ENCODE measurements at regions not wholly inside any gene's neighbourhood (a gene's known extent, or its start where the extent isn't known, plus 50 kb on each side); places are given as distances from the start of the nearest gene placed in this dataset.
"Not testable (repeated sequence)": the region's sequence is repeated elsewhere in the genome, so short reads cannot be mapped to it uniquely, and the experiment has no call there.

GRCh38 chr7:115350764-115351163 lies 428.9 kb downstream of the MDFIC start:
- DNase-seq (ENCODE audit: low spot score) = no peak

DNA sequence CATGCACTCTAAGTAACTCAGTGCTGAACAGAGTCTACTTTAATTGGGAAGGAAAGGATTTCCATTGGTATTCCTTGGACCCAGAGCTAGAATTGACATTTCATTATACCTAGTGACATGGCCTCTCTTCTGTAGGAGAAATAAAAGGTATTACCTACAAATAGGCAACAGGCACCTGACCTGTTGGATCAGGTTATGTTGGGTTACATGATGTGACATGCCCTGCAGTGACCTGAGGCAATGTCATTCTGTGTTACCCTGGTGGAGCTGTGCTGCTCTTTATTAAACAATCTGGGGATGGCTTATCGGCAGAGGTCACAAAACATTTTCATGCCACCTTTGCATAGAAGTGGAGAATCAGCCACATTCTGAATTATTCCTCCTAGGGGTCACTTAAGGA lies 427.7 kb downstream of the MDFIC start:
- DNase-seq (ENCODE audit: low spot score) = no peak

DNA sequence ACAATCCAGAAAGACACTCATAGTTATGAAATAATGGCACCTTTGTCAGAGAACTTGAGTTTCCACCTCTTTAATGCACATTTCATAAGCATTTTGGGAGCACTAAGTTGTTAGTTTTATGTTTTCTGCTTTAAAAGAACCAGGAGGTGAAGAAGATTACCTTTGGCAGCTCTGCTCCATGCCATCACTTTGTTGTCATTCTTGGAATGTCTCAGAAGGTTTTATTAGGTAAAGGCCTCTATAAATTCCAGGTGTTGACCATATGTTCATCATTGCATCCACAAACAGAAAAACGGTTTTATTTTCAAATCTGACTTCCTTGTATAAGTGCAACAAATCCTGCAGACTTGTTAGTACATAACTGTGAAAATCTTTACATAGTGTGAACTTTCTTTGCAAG lies 424.8 kb downstream of the MDFIC start:
- DNase-seq (ENCODE audit: low spot score) = no peak

- DNase-seq (ENCODE audit: low spot score) = no peak
Measured at GRCh38 chr7:115340828-115341227, 418.9 kb downstream of the MDFIC start.

DNA sequence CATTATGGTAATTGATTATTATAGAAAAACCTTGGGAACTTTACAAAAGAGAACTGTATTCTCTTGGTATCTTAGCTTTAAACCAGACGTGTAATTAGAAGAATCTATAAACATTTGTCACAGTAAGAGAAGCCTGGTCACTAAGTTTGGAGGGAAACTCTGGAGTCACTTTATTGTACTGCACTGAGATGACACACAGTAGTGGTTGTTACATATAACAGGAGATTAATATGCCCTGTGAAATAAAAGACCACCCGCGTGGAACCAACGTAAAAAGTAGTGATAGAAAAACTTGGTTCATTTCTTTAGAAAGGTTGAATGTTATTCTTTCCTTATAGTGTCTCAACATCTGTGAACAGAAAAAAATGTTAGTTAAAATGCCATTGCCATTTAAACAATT lies 416.1 kb downstream of the MDFIC start:
- no peak for DNase-seq (ENCODE audit: low spot score)

- no peak for DNase-seq (ENCODE audit: low spot score)
Measured at GRCh38 chr7:115332691-115333090, 410.8 kb downstream of the MDFIC start.

- DNase-seq (ENCODE audit: low spot score) = no peak
Measured at GRCh38 chr7:115329006-115329405, 407.1 kb downstream of the MDFIC start.

DNA sequence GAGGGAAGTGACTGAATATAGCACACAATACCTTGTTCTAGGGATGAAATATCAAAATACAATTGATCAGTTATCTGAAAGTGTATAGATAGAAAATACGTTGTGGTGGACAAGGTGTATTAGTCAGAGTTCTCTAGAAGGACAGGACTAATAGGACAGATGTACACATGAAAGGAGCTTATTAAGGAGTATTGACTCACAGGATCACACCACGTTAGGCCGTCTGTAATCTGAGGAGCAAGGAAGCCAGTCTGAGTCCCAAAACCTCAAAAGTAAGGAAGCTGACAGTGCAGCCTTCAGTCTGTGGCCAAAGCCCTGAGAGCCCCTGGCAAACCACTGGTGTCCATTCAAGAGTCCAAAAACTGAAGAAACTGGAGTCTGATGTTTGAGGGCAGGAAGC lies 406.1 kb downstream of the MDFIC start:
- no peak for DNase-seq (ENCODE audit: low spot score)

DNA sequence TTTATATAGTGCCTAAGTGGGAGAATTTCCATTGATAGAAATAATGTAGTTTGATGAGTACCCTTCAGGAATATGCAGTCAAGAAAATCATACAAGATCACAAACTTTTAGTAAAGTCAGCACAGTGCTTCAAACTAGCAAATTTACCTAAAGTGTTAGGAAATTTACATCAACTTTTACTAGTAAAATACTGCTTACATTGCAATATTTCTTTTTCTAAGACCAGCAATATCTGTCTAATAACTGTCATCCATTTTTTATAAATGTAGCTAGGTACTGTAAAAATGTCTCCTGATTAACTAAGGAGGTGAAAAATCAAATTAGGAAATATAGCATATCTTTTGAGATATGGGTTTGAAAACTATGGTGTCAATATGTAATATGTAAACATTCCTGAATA lies 405.4 kb downstream of the MDFIC start:
- DNase-seq (ENCODE audit: low spot score) = no peak

GRCh38 chr7:115319541-115319940 lies 397.6 kb downstream of the MDFIC start:
- DNase-seq (ENCODE audit: low spot score) = no peak

- DNase-seq (ENCODE audit: low spot score) = not testable (repeated sequence)
Measured at GRCh38 chr7:115310316-115310715, 388.4 kb downstream of the MDFIC start.

DNA sequence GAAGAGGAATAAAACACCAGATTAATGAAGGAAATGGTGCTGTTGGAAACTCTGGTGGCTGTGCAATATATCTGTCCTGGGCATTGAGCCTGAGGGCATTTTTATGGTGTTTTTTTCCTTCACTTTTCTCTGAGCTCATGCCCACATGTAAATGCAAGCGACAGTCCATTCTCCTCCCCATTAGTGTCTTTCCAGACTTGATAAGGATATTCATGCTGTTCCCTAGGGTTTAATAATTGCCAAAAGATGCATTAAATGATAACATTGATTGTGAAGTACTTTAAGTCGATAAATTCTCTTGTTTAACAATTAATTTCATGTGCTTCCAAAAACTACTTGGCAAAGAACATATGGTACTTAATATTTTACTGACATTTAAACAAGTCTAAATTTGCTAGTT lies 384.7 kb downstream of the MDFIC start:
- DNase-seq (ENCODE audit: low spot score) = no peak

DNA sequence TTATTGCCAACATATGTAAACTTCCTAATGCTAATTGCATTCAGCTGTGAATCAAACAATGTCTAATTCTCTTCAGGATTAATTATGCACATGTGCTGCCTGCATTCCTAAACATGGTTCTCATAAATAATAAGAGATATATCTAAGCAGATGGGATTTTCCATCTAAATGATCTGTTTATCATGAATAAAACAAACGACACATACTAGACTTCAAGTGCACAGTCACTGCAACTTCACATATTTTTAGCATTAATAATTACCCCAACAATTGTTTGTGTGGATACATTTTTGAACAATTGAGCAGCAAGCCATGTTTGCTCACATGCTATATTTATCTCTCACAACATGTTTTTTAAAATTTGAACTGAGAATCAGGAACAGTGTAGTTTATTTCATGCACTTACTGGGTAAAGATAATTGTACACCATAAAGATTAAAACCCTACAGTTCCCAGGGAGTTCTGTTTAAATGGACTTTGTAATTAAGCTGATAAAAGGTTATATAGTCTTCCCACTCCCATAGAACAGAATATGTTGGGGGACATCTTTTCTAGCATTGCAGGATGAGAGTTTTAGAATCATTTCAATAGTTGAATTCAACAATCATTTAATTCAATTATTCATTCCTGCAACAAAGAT lies 378.5 kb downstream of the MDFIC start:
- DNase-seq (ENCODE audit: low spot score) = no peak

DNA sequence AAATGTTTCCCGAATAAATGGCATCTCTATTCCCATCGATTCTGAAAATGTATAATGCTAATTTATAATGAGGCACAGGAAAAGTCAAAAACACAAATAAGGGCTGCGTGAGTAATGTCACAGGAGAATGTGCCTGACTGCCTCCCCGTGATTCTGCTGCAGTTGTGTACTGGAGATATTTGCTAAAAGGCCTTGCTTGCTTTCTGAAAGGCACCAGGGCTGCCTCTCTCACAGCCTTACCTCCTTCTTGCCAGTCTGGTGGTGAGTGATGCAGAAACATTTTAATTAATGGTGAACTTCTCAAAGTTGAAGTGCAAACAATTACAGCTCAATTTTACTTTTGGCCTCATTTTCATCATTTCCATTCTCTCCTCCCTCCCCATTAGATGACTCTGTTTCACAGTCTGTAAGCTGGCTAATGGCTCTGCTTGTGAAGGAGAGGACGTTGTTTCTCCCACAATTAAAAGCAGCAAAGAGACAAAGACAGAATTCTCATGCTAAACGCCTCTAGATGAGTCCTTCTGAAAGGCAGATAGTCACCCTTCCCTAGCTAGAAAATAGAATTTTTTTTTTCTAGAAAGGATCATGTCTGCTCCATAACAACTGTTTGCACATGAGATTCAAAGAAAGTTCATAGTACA lies 377.6 kb downstream of the MDFIC start:
- no peak for DNase-seq (ENCODE audit: low spot score)

- no peak for DNase-seq (ENCODE audit: low spot score)
Measured at GRCh38 chr7:115297656-115298055, 375.8 kb downstream of the MDFIC start.

DNA sequence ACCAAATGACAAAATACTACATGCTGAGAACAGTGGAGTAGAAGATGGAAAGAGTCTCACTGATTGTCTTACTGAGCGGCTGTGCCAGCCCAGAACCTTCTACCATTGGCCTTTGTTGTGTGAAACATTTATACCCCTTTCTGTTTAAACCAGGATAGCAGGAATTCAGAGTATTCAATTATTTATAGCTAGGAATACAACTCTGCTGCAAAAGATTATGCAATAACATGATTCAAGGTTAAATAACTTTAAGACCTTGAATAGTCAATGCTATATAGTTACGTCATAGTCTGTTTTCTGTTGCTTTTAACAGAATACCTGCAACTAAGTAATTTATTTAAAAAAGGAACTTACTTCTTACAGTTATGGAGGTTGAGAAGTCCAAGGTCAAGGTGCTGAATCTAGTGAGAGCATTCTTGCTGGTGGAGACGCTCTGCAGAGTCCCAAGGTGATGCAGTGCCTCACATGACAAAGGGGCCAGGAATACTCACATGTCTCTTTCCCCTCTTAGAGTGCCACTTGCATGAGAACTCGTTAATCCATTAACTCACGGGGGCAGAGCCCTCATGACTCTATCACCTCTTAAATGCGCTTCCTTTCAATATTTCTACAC lies 371.8 kb downstream of the MDFIC start:
- no peak for DNase-seq (ENCODE audit: low spot score)

DNA sequence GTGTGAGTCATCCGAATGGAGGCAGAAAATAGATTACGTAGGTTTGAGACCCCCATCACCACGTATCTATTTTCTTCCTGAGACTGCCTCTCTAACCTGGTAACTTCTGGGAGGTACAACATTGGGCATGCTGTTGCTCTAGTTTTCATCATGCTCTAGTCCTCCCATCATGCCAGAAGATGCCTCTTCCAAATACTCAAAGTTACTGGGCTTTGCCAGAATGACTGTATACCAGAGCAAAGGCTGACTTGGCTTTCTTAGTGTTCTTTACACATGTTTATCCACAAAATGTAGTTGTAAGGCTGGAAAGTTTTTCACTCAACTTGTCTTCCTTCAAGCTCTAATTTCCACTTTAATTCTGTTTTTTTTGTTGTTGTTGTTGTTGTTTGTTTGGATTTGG lies 370.5 kb downstream of the MDFIC start:
- no peak for DNase-seq (ENCODE audit: low spot score)

GRCh38 chr7:115289971-115290370 lies 368.1 kb downstream of the MDFIC start:
- no peak for DNase-seq (ENCODE audit: low spot score)

GRCh38 chr7:115276791-115277190 lies 354.9 kb downstream of the MDFIC start:
- no peak for DNase-seq (ENCODE audit: low spot score)

- not testable (repeated sequence) for DNase-seq (ENCODE audit: low spot score)
Measured at GRCh38 chr7:115273855-115274254, 352.0 kb downstream of the MDFIC start.

GRCh38 chr7:115273139-115273772 lies 351.4 kb downstream of the MDFIC start:
- no peak for DNase-seq (ENCODE audit: low spot score)

- DNase-seq (ENCODE audit: low spot score) = no peak
Measured at GRCh38 chr7:115271332-115272235, 349.7 kb downstream of the MDFIC start.

Data from HuH-7 (cell line).